HL-60 (cell line): ENCODE measurements at regions not wholly inside any gene's neighbourhood (a gene's known extent, or its start where the extent isn't known, plus 50 kb on each side); places are given as distances from the start of the nearest gene placed in this dataset.

ENCODE experiments used
- DNase-seq, 2 experiments: peaks; one replicate each; pipeline ENCODE4 v3.0.0-alpha.2; 2010 to 2020; ENCODE audit warnings: low read depth in 1 of 2, low spot score in 1 of 2
- H3K27ac ChIP-seq: fragments of 250-450 bp; sonication (Bioruptor Pico); replicated peaks from 2 replicates; pipeline ENCODE4 v1.5.1; 2020; ENCODE audit warnings: mild to moderate bottlenecking, moderate library complexity
- H3K27me3 ChIP-seq: fragments of 250-450 bp; sonication (Bioruptor Pico); 2 replicates; pipeline ENCODE4 v1.5.1; 2021; ENCODE audit warnings: mild to moderate bottlenecking, moderate library complexity; ENCODE audit not compliant: insufficient read depth, poor library complexity, severe bottlenecking
- H3K4me3 ChIP-seq: replicated peaks from 2 replicates; pipeline ENCODE4 v1.5.1; 2011; ENCODE audit warnings: mild to moderate bottlenecking, control low read depth, low read length; ENCODE audit not compliant: insufficient read depth
- CTCF ChIP-seq: IDR thresholded peaks from one replicate; pipeline ENCODE4 v1.5.1; 2011; ENCODE audit warnings: low read length, control low read depth, inconsistent platforms; ENCODE audit not compliant: insufficient read depth
- GABPA ChIP-seq: IDR thresholded peaks from 2 replicates; pipeline ENCODE4 v1.6.1; 2012; ENCODE audit warnings: low read depth
- POLR2AphosphoS5 ChIP-seq: IDR thresholded peaks from 2 replicates; pipeline ENCODE4 v1.6.1; 2012; ENCODE audit warnings: low read depth
- REST ChIP-seq: IDR thresholded peaks from 2 replicates; pipeline ENCODE4 v1.6.1; 2012; ENCODE audit warnings: low read depth; ENCODE audit not compliant: insufficient replicate concordance
- SPI1 ChIP-seq: IDR thresholded peaks from 2 replicates; pipeline ENCODE4 v1.6.1; 2012; ENCODE audit warnings: low read depth, mild to moderate bottlenecking, borderline replicate concordance

GRCh38 chr7:37504801-37505200, 56.1 kb upstream of the ELMO1 start:
- no peak overlapping the region for H3K4me3 ChIP-seq
- no peak for DNase-seq
- no peak overlapping the region for H3K27ac ChIP-seq
- TF ChIP-seq REST (no peak), CTCF (no peak), GABPA (no peak), POLR2AphosphoS5 (no peak), SPI1 (no peak)
- no peaks in the 10 kb centered on the region for H3K27me3 ChIP-seq

- Histone ChIP-seq H3K4me3 (no peak overlapping the region), H3K27me3 (no peaks in the 10 kb centered on the region), H3K27ac (no peak overlapping the region)
- no peak for TF ChIP-seq GABPA
- no peak for TF ChIP-seq POLR2AphosphoS5
- no peak for TF ChIP-seq REST
- no peak for TF ChIP-seq CTCF
- no peak for TF ChIP-seq SPI1
- DNase-seq: no peak
These were observed 57.2 kb upstream of the ELMO1 start for GRCh38 chr7:37505750-37506353.

GRCh38 chr7:37508118-37508517, 59.5 kb upstream of the ELMO1 start:
- no peaks in the 10 kb centered on the region for H3K27me3 ChIP-seq
- DNase-seq: no peak
- no peak overlapping the region for H3K4me3 ChIP-seq
- H3K27ac ChIP-seq: no peak overlapping the region
- no peak for TF ChIP-seq SPI1
- TF ChIP-seq REST: no peak
- TF ChIP-seq CTCF: no peak
- no peak for TF ChIP-seq GABPA
- TF ChIP-seq POLR2AphosphoS5: no peak
